Testis (tissue), 2 donors: ENCODE measurements at regions not wholly inside any gene's neighbourhood (a gene's known extent, or its start where the extent isn't known, plus 50 kb on each side); places are given as distances from the start of the nearest gene placed in this dataset.
"Not testable (repeated sequence)": the region's sequence is repeated elsewhere in the genome, so short reads cannot be mapped to it uniquely, and the experiment has no call there.

Experiments
- CTCF ChIP-seq, 3 experiments: fragments of 450-650 bp in 2 of 3; fragments of 200-600 bp in 1 of 3; sonication (generic) in 1 of 3; IDR thresholded peaks; one replicate each; pipeline ENCODE4 v1.5.1; 2016 to 2019; ENCODE audit warnings: antibody characterized with exemption in 3 of 3, mild to moderate bottlenecking in 2 of 3, moderate library complexity in 1 of 3
- POLR2A ChIP-seq: fragments of 450-650 bp; IDR thresholded peaks from one replicate; pipeline ENCODE4 v1.6.1; 2017; ENCODE audit warnings: antibody characterized with exemption, mild to moderate bottlenecking, moderate library complexity

GRCh38 chr22:23456666-23457379, 123.3 kb downstream of the IGLL1 start:
- TF ChIP-seq CTCF (IDR thresholded peaks at IDR 0.05); POLR2A: not testable (repeated sequence)
